K562 (cell line): ENCODE measurements at regions not wholly inside any gene's neighbourhood (a gene's known extent, or its start where the extent isn't known, plus 50 kb on each side); places are given as distances from the start of the nearest gene placed in this dataset.

Experiments
- ATAC-seq: fragments of 200-7000 bp; cut with Tn5 transposase; 3 replicates; pipeline ENCODE4 v1.9.1; 2020; ENCODE audit warnings: moderate library complexity
- BruUV-seq: library from RNA; stranded (reverse); fragments of 400-500 nt; replicated peaks from 2 replicates; lab custom pipeline; 2021; lab: Mats Ljungman, UMichigan
- CTCF ChIA-PET: fragments of 300-600 bp; formaldehyde crosslinking; extraction: SDS; loops from one replicate; lab custom pipeline; 2021; ENCODE audit warnings: low intra/inter-chr PET ratio; lab: Yijun Ruan, JAX
- POLR2A ChIA-PET: fragments of 300-600, 350-650 bp; sonication (Branson Sonifier 250); formaldehyde crosslinking; extraction: SDS; loops from one replicate; lab custom pipeline; 2021; ENCODE audit warnings: antibody characterized with exemption, inconsistent platforms; lab: Yijun Ruan, JAX
- DNase-seq, 4 experiments: peaks; one replicate each; pipeline versions ENCODE4 v3.0.0 to v3.0.0-alpha.2; 2011 to 2018; ENCODE audit warnings: low spot score in 3 of 4, mixed read lengths in 3 of 4; ENCODE audit errors: extremely low read depth in 1 of 4
- FAIRE-seq: peaks from 2 replicates; lab custom pipeline; 2011; peaks lifted over from hg19 to GRCh38; lab: Jason Lieb, UNC
- H2AFZ ChIP-seq: 2 replicates; pipeline ENCODE4 v1.6.0; 2011; ENCODE audit warnings: low read depth, low read length, control low read depth, inconsistent platforms
- H3K27ac ChIP-seq: fragments of 200-600 bp; 3 replicates; pipeline ENCODE4 v1.8.0; 2011; ENCODE audit warnings: low read depth, mild to moderate bottlenecking, control low read depth, inconsistent platforms, low read length, moderate library complexity, mixed read lengths; ENCODE audit errors: extremely low read depth
- H3K27me3 ChIP-seq, 2 experiments: fragments of 300-600 bp in 1 of 2; 2 replicates in 1 of 2; 3 replicates in 1 of 2; pipeline versions ENCODE4 v1.6.0 to v1.8.0; 2011; ENCODE audit warnings: inconsistent platforms in 2 of 2, low read length in 2 of 2, mild to moderate bottlenecking in 1 of 2, mixed read lengths in 1 of 2, moderate library complexity in 1 of 2; ENCODE audit not compliant: control insufficient read depth in 2 of 2, insufficient read depth in 2 of 2
- H3K36me3 ChIP-seq: fragments of 300-600 bp; 3 replicates; pipeline ENCODE4 v1.8.0; 2011; ENCODE audit warnings: mild to moderate bottlenecking, low read length, inconsistent platforms; ENCODE audit not compliant: control insufficient read depth, insufficient read depth
- H3K4me1 ChIP-seq, 2 experiments: fragments of 200-600 bp in 1 of 2; replicated peaks in 1 of 2; 2 replicates in 1 of 2; 3 replicates in 1 of 2; pipeline versions ENCODE4 v1.5.1 to v1.8.0; 2011; ENCODE audit warnings: inconsistent platforms in 2 of 2, low read length in 2 of 2, mild to moderate bottlenecking in 1 of 2, mixed read lengths in 1 of 2, moderate library complexity in 1 of 2; ENCODE audit not compliant: control insufficient read depth in 2 of 2, insufficient read depth in 2 of 2
- H3K4me2 ChIP-seq: 2 replicates; pipeline ENCODE4 v1.6.1; 2011; ENCODE audit warnings: low read length, control low read depth, inconsistent platforms, mixed read lengths; ENCODE audit not compliant: insufficient read depth
- H3K4me3 ChIP-seq: fragments of 200-600 bp; sonication (generic), shearing (Covaris generic); 2 replicates; pipeline ENCODE4 v1.5.1; 2016; ENCODE audit warnings: control low read depth, inconsistent platforms
- H3K79me2 ChIP-seq: fragments of 200-600 bp; 3 replicates; pipeline ENCODE4 v1.8.0; 2011; ENCODE audit warnings: low read length, inconsistent platforms; ENCODE audit not compliant: control insufficient read depth, insufficient read depth
- H3K9ac ChIP-seq, 2 experiments: 2 replicates each; pipeline versions ENCODE4 v1.6.0 to v1.6.1; 2011; ENCODE audit warnings: low read depth in 2 of 2, low read length in 2 of 2, control low read depth in 1 of 2, inconsistent platforms in 1 of 2, mild to moderate bottlenecking in 1 of 2, mixed read lengths in 1 of 2; ENCODE audit not compliant: insufficient read depth in 1 of 2
- H3K9me1 ChIP-seq: one replicate; pipeline ENCODE4 v1.6.0; 2011; ENCODE audit warnings: inconsistent platforms, mild to moderate bottlenecking, low read length, moderate library complexity; ENCODE audit not compliant: control insufficient read depth, insufficient read depth
- H3K9me3 ChIP-seq: replicated peaks from 2 replicates; pipeline ENCODE4 v1.5.1; 2011; ENCODE audit warnings: low read depth, low read length, inconsistent platforms; ENCODE audit not compliant: control insufficient read depth, insufficient read depth
- H4K20me1 ChIP-seq: replicated peaks from 2 replicates; pipeline ENCODE4 v1.6.1; 2011; ENCODE audit warnings: low read length, inconsistent platforms, mixed read lengths; ENCODE audit not compliant: control insufficient read depth, insufficient read depth
- CBX3 ChIP-seq, 2 experiments: IDR thresholded peaks; 1 replicate in 1 of 2; 2 replicates in 1 of 2; pipeline ENCODE4 v1.6.1; 2012; ENCODE audit warnings: inconsistent platforms in 2 of 2, low read length in 2 of 2, borderline replicate concordance in 1 of 2, control low read depth in 1 of 2
- CREB1 ChIP-seq, 2 experiments: sonication (generic) in 1 of 2; formaldehyde crosslinking in 1 of 2; IDR thresholded peaks; 2 replicates each; pipeline versions ENCODE4 v1.6.1 to v1.8.0; 2012 to 2022; ENCODE audit warnings: inconsistent platforms in 1 of 2, mild to moderate bottlenecking in 1 of 2, missing genetic modification reagents in 1 of 2, moderate library complexity in 1 of 2
- TBL1XR1 ChIP-seq, 2 experiments: IDR thresholded peaks; 2 replicates each; pipeline ENCODE4 v1.6.1; 2012; ENCODE audit warnings: improper control_type of control experiment in 2 of 2, low read length in 2 of 2, mild to moderate bottlenecking in 1 of 2
- ZKSCAN1 ChIP-seq: fragments of 150-350 bp; IDR thresholded peaks from 2 replicates; pipeline ENCODE4 v1.6.1; 2016; ENCODE audit warnings: low read depth, low read length
- ZNF324 ChIP-seq: fragments of 250-450 bp; sonication (Bioruptor Pico); IDR thresholded peaks from 2 replicates; pipeline ENCODE4 v1.4.0; 2020; ENCODE audit warnings: mild to moderate bottlenecking
- ZNF444 ChIP-seq: fragments of 250-450 bp; sonication (Bioruptor Pico); IDR thresholded peaks from 2 replicates; pipeline ENCODE4 v1.4.0; 2020; ENCODE audit warnings: mild to moderate bottlenecking, moderate library complexity
- ZNF766 ChIP-seq: fragments of 200-800 bp; sonication (Bioruptor generic); conservative IDR thresholded peaks from 2 replicates; pipeline ENCODE4 v1.6.1; 2016; ENCODE audit warnings: missing genetic modification characterization, missing compliant biosample characterization
- ZZZ3 ChIP-seq: fragments of 450-650 bp; IDR thresholded peaks from 2 replicates; pipeline ENCODE4 v1.6.1; 2016; ENCODE audit warnings: antibody characterized with exemption, mild to moderate bottlenecking, moderate library complexity
- WGBS: fragments of 100-300 bp; shearing (Covaris generic); methylation state at CpG from one replicate; pipeline ENCODE4 v1.1.6; 2016; ENCODE audit warnings: low coverage, mixed read lengths; ENCODE audit not compliant: insufficient coverage; ENCODE audit errors: missing lambda C conversion rate; 5-methylcytosine and 5-hydroxymethylcytosine counted together
- in situ Hi-C: fragments of 300-500 bp; cut with MboI; formaldehyde crosslinking; loops from 4 replicates; pipeline ENCODE4 v1.15.0; 2018; ENCODE audit warnings: inconsistent platforms, mixed read lengths
- intact Hi-C: fragments of 100-400 bp; cut with micrococcal nuclease; formaldehyde crosslinking; loops from 2 replicates; pipeline ENCODE4 v1.14.2; 2022
- TF ChIP-seq, protein P1 (sequence below), 2 experiments: fragments of 450-650 bp in 1 of 2; sonication (generic) in 1 of 2; formaldehyde crosslinking; conservative IDR thresholded peaks; 2 replicates each; pipeline versions ENCODE4 v1.4.0 to v1.8.1; 2020 to 2022; ENCODE audit warnings: mild to moderate bottlenecking in 1 of 2, missing genetic modification reagents in 1 of 2
- TF ChIP-seq, protein P2 (sequence below), 2 experiments: IDR thresholded peaks; 2 replicates each; pipeline ENCODE4 v1.6.1; 2011; ENCODE audit warnings: borderline replicate concordance in 1 of 2, control low read depth in 1 of 2, low read depth in 1 of 2, low read length in 1 of 2, mild to moderate bottlenecking in 1 of 2, mixed read lengths in 1 of 2, moderate library complexity in 1 of 2; ENCODE audit not compliant: insufficient read depth in 1 of 2, insufficient read length in 1 of 2, poor library complexity in 1 of 2, severe bottlenecking in 1 of 2; ENCODE audit errors: extremely low read depth in 1 of 2

DNA sequence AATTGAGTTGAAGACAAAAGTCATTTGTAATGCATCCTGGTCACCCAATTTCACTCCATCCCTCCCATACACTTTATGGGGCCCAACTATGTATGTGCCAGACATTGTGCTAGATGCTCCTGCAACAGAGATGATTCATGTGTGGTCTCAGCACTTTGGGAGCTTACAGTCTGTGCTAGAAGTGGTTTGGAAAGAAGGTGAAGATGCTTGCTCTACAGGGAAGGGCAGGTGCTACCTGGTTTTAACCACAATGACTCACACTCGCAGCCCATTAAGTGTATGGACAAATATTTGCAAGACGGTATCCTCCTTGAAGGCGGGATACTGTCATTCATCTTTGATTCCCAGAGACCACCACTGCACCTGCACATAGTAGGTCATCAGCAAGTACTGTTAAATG is 257.6 kb downstream of the OTUD1 start:
- H3K4me3 ChIP-seq: no peak overlapping the region
- no peak overlapping the region for H3K9ac ChIP-seq
- H3K79me2 ChIP-seq: no peaks in the 10 kb centered on the region
- in situ Hi-C loops (loop anchor here (25.0 kb wide), 1 partner anchor 359 kb away; the partner anchor contains the start of gene C10orf67), intact Hi-C loops (no loop called here)
- no peak overlapping the region for H2AFZ ChIP-seq
- 0 out of 5 replicates have a peak, but pooled peaks cover 0 to 9% of the 10 kb centered on the region in 2 experiments for H3K27me3 ChIP-seq
- POLR2A ChIA-PET: no interaction called here
- peaks cover 0 to 8% of the 10 kb centered on the region in 2 experiments; a peak in 1 of 5 replicates for H3K4me1 ChIP-seq
- no peak for DNase-seq
- CTCF ChIA-PET: no interaction called here
- H3K27ac ChIP-seq: no peak overlapping the region
- no peaks in the 10 kb centered on the region for H3K36me3 ChIP-seq
- no TSS peak for BruUV-seq
- no peak for ATAC-seq
- WGBS: 2% methylated on average over 3 of the region's 3 CpGs
- no peak for FAIRE-seq
- H3K9me1 ChIP-seq: no peaks in the 10 kb centered on the region
- TF ChIP-seq CBX3 (IDR thresholded peaks at IDR 0.05; ENCODE audit: borderline replicate concordance in 1 of 2, low read length in 2 of 2) (no peak), ZKSCAN1 (peak; percentile 69; the same call in 1 of the 2 replicates)
- no peaks in the 10 kb centered on the region for H4K20me1 ChIP-seq
- H3K4me2 ChIP-seq: no peak overlapping the region
- no peaks in the 10 kb centered on the region for H3K9me3 ChIP-seq

DNA sequence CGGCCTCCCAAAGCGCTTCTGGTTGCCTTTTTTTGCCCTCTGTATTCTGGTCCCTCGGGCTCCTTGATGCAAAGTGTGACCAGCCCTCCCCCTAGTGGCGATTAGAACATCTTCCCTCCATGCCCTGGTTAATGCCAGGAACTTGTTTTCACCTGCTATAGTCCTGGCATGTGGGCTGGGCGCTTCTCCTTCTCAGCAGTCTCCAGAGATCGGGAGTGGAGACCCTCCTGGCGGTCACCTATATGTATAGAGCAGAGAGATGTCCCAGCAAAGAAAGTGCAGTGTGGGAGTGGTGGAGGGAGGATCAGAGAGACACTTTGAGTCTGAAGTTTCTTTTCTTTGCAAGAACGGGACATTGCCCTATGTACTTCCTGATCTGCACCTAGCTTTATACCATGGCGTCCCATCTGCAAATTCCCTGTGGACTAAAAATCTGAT is 264.1 kb downstream of the OTUD1 start:
- H3K27ac ChIP-seq: no peak overlapping the region
- no peaks in the 10 kb centered on the region for H3K36me3 ChIP-seq
- H3K27me3 ChIP-seq: no peaks in the 10 kb centered on the region
- no peak overlapping the region for H3K4me2 ChIP-seq
- no TSS peak for BruUV-seq
- WGBS: 0% methylated on average over 9 of the region's 9 CpGs
- no peaks in the 10 kb centered on the region for H4K20me1 ChIP-seq
- DNase-seq (peak; percentile 14 to 53 (median 20)), ATAC-seq (peak; percentile 81), FAIRE-seq (peak; percentile 6)
- no peak overlapping the region for H3K4me3 ChIP-seq
- H3K79me2 ChIP-seq: no peaks in the 10 kb centered on the region
- no peaks in the 10 kb centered on the region for H3K4me1 ChIP-seq
- intact Hi-C loops: loop anchor here (1.0 to 10.0 kb wide), 3 partner anchors 188 to 544 kb away; no protein-coding TSS in a partner anchor
- no peak overlapping the region for H2AFZ ChIP-seq
- no peak overlapping the region for H3K9ac ChIP-seq
- in situ Hi-C loops: no loop called here
- ChIA-PET CTCF (interaction anchor here (1.1 to 1.4 kb wide), 3 partner anchors 187 to 545 kb away, joined by 3 to 11 read pairs (median 6); no protein-coding TSS in a partner anchor), POLR2A (no interaction called here)
- no peaks in the 10 kb centered on the region for H3K9me1 ChIP-seq
- H3K9me3 ChIP-seq: no peaks in the 10 kb centered on the region
- TF ChIP-seq, protein P1, sequence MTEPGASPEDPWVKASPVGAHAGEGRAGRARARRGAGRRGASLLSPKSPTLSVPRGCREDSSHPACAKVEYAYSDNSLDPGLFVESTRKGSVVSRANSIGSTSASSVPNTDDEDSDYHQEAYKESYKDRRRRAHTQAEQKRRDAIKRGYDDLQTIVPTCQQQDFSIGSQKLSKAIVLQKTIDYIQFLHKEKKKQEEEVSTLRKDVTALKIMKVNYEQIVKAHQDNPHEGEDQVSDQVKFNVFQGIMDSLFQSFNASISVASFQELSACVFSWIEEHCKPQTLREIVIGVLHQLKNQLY (CRISPR knock-in tag; conservative IDR thresholded peaks at IDR 0.05): no peak
- TF ChIP-seq CREB1 (IDR thresholded peaks at IDR 0.05) (no peak), CREB1 (CRISPR knock-in tag; IDR thresholded peaks at IDR 0.05) (no peak), ZZZ3 (no peak), ZNF444 (no peak), ZNF324 (no peak), ZNF766 (CRISPR knock-in tag) (no peak), TBL1XR1 (IDR thresholded peaks at IDR 0.05; ENCODE audit: low read length in 2 of 2) (no peak)
- TF ChIP-seq, protein P2, sequence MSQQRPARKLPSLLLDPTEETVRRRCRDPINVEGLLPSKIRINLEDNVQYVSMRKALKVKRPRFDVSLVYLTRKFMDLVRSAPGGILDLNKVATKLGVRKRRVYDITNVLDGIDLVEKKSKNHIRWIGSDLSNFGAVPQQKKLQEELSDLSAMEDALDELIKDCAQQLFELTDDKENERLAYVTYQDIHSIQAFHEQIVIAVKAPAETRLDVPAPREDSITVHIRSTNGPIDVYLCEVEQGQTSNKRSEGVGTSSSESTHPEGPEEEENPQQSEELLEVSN (IDR thresholded peaks at IDR 0.05; ENCODE audit: borderline replicate concordance in 1 of 2, extremely low read depth in 1 of 2, insufficient read depth in 1 of 2, insufficient read length in 1 of 2, low read depth in 1 of 2, low read length in 1 of 2, poor library complexity in 1 of 2, severe bottlenecking in 1 of 2): no peak
